Dermis blood vessel endothelial cell (primary cell): ENCODE measurements at regions not wholly inside any gene's neighbourhood (a gene's known extent, or its start where the extent isn't known, plus 50 kb on each side); places are given as distances from the start of the nearest gene placed in this dataset.
"Not testable (repeated sequence)": the region's sequence is repeated elsewhere in the genome, so short reads cannot be mapped to it uniquely, and the experiment has no call there.

Source experiments
- DNase-seq: peaks from one replicate; pipeline ENCODE4 v3.0.0; 2010

DNA sequence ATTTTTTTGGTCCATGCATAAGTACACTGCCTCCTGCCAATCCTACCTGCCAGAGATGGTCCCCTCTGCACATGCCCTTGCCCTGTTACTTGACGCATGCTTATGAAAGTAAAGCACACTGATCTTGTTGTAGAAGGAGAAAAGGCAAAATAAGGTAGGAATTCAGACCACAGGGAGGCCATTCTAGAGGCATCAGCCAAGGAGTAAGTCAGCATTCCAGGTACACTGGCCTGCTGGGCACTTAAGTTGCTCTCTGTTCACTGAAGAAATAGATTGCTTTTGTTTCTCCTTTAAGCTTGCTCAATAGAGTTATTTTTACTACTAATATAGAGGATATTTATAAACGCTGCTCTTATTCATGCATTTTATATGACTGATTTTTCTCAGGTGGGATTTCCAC, 604.4 kb downstream of the TDRD15 start:
- no peak for DNase-seq

DNA sequence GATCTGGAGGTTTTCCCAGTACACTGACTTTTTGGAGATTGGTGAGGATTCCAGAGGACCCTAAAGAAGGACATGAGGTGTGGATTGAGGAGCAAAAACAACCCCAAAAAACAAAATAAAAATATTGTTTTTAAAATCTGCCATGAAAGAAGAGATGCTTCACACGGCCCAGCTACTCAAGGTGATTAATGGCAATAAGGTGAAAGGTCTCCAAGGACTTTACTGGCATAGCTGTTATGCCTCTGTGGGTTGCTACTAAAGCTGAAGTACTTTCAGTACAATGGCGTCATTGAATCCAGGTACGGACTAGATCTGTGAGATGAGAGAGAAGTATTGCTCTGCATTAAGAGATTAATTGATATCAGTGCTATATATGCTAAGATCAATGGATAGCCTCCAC, 606.4 kb downstream of the TDRD15 start:
- DNase-seq, result no peak

DNA sequence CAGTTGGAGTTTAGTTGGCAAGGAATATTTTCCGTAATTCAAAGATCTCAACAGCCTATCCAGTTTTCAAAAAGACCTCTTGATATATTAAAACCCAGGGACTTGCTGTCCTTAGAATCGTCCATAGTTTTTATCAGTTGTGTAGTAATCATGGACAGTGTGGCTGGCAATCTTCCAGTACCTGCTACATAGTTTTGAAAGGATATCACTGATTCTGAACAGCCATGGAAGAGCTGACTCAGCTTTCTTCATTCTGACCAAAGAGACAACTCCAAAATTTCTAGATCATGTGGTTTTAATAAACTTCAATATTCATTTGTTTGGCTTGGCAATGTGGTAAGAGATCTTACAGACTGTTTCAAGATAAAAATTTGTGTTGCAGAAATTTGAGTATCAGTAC, 616.7 kb downstream of the TDRD15 start:
- DNase-seq, result no peak

DNA sequence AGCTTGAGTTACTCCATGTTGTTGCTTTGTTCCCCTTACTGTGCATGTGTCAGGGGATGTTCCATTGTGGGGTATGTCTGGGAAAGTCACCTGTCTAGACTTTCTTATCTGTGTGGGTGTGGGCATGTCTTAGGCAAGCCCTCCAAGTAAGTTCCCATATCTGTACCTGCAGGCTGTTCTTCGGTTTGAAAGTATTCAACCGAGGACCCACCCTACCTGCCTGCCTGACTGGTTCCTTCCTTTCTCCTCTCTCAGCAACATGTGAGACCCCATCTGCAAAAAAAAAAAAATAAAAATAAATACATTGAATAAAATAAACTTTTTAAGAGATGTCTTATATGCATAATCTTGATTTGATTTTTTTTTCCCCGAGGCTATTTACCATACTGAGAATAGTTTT, 622.7 kb downstream of the TDRD15 start:
- DNase-seq, result no peak

DNA sequence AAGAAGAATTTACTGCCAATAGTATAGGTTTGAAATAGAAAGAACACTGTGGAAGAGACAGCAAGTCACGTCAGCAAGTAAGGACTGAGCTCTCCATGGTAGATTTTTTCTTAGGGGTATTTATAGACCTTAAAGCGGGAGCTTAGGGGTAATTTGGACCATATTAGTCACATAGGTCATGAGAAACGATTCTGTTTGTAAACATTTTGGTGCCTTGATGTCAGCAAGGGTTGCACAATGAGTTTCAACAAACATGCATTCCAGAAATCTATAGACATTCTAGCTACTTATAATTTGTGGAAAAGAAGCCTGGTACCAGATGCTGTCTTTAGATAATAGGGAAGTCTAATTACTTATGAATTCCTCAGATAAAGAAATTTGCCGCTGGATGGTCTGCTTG, 624.7 kb downstream of the TDRD15 start:
- DNase-seq, result no peak

DNA sequence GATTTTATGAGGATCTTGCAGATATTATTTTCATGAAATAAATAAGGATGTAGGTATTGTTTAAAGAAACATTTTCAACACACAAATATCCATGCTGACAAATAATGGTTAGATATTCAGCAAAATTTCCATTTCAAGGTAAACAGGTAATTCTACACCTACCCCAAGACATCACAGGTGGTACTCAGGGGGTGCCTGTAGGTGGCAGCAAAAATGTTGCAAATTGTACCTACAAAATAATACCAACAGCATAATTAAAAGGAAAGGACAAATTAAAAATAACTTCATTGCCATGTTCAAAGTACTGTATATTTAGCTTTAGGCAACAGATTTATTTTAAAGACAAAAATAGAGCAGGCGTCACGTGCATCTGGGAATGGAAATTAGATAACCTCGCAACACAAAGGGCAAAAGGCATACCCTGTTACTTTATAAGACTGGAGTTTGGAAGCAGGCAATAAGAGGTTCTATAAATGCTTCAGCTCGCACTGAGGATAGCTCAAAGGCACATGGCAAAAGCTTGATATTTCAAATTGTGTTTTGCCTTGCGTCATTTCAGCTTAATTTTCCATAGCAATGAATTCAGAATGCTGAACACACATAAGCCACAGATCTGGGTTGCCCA, 630.5 kb downstream of the TDRD15 start:
- no peak for DNase-seq

DNA sequence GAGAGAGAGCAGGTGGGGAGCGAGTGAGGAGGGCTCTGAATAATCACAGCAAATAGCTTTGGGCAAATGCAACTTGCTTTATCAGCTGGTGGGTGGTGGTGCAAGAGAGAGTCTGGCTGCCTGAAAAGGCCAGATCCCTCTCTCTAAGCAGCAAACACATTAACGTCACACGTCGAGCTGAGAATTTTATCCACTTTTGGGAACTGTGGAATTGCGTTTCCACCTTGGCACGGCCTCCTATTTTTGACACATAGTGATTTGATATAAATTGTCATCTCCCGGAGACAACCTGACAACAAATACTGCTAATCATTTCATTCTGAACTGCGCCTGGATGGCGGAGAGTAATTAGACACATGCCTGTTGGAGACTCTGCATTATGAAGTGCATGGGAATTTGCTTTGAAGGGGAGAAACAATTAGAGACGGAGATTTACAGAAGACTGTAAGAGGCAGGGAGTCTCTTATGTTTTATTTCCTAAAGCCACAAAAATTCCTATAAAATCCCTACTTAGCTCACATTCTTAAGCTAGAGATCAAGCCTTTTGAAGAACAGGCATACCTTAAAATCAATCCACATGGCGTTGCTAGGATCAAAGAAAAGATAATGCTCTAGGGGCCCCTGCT, 634.1 kb downstream of the TDRD15 start:
- DNase-seq, result no peak

DNA sequence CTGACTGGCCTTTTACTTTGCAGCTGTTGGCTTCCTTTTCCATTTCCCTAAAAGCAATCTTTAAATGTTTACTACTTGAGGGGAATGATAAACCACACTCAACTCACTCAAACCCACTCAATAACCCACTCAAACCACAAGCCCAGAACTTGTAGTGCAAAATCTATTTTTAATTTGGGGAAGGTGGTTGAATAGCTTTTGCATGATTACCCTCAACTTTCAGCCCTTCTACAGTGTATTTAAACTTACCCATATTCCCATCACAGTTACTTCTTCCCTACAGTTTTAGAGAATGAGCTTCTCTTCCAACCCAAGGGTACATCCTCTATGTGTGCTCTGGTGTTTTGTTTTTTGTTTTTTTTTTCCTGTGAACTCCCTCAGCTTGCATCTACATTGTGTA, 636.1 kb downstream of the TDRD15 start:
- DNase-seq, result no peak

DNA sequence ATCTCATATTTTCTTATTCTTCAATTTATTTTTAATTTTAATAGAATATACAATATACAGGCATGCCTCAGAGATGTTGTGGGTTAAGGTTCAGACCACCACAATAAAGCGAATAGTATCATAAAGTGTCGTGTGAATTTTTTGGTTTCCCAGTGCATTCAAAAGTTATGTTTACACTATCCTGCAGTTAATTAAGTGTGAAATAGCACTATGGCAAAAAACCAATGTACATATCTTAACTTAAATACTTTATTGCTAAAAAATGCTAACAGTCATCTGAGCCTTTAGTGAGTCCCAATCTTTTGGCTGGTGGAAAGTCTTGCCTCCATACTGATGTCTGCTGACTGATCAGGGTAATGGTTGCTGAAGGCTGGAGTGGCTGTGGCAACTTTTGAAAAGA, 637.6 kb downstream of the TDRD15 start:
- DNase-seq, result no peak

DNA sequence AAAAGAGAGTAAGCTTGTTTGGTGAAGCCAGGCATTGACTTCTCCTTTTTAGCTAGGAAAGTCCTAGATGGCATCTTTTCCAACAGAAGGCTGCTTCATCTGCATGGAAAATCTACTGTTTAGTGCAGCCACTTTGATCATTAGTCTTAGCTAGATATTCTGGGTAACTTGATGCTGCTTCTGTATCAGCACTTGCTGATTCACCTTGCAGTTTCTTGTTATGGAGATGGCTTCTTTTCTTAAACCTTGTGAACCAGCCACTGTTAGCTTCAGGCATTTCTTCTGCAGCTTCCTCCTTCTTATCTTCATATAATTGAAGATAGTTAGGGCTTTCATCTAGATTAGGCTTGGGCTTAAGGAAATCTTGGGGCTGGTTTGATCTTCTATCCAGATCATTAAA, 639.7 kb downstream of the TDRD15 start:
- no peak for DNase-seq

DNA sequence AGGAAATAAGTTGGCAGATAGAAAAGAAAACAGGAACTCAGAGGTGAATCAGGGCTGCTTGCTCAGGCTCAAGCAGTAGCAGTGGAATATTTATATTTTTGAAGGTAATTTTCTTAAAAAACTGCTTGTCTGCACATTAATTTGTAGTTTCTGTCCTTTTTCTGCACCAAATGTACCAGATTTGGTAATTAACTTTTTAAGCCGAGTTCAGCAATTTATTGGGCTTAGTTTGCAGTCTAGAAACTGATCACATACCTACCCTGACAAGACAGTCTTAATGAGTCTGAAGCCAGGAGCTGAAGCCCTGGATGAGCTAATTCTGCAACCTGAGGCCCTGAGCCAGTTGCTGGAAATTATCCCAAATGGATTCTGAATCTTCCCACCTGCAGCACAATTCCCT, 647.0 kb downstream of the TDRD15 start:
- no peak for DNase-seq

DNA sequence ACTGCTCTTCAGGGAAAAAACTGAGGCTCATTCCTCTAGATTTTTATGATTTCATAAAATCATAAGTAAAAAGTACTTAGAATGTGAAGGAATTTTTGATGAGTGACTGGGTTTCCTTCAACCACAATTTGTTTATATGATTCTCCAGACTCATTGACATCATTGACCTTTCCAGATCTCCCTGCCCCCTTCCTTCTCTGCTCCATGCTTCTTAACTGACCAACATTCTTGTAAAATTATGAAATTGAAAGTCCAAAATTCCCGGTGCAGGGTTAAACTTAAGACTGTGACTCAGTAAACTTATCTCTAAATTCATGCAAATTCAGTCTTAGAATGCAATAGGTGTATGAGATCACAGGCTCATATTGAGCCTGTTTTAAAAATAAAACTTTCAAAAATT, 648.9 kb downstream of the TDRD15 start:
- no peak for DNase-seq

DNA sequence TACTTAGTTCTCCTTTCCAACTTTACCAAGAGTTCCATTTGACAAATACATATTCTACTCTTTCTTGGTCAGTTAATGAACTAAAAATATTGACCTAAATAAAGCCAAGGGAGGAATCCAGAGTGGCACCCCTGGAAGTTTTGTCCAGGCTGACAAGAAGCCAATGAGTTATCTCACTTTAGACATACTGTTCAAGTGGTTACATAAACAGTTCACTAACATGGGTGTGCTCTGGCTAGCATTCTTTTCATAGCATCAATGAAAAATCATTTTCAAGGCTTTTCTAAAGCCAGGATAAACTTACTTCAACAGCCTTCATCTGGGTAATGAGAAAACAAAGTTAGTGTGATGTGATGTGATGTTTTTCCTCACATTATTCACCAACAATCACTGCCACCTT, 649.4 kb downstream of the TDRD15 start:
- DNase-seq, result no peak

DNA sequence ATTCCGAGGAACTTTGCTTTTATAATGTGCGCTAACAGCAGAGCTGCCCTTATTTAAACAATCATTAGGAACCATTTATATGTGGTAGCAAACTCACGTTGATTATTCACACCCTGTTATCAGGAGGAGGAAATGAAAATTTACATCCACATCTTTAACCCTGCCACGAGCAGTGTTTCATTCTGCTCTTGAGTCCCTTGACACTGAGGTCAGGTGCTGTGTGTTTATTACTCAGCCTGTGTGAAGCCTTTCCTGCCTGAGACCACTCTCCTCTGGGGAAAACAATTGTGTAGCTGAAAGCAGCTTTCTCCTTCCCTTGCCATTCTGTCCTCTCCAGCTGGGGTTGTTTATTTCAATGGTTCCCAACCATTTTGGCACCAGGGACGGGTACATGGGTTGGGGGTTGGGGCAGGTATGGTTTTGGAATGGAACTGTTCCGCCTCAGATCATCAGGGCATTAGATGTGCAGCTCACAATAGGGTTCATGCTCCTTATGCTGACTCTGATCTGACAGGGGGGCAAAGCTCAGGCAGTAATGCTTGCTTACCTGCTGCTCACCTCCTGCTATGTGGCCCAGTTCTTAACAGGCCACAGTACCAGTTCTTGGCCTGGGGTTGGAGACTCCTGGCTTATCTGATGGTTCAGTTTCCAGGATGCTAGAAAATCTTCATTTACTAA, 651.1 kb downstream of the TDRD15 start:
- peak; percentile 16 for DNase-seq

DNA sequence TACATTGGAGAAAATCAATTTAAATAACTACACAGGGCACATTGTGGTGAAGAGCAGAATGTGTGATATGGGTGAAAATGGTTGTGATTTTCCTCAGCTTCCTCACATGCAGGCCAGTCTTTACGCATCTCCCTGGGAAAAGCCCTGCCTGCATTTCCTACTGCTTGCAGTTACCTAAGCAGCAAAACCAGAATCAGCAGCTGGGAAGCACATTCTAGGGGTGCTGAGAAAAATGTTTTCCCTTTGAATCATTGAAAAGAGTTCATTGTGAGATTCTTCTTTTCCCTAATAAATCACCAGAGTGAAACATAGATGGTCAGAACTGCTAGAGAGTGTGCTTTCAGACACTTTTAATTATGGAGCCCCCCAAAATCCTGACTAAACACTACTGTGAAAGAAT, 656.0 kb downstream of the TDRD15 start:
- no peak for DNase-seq

DNA sequence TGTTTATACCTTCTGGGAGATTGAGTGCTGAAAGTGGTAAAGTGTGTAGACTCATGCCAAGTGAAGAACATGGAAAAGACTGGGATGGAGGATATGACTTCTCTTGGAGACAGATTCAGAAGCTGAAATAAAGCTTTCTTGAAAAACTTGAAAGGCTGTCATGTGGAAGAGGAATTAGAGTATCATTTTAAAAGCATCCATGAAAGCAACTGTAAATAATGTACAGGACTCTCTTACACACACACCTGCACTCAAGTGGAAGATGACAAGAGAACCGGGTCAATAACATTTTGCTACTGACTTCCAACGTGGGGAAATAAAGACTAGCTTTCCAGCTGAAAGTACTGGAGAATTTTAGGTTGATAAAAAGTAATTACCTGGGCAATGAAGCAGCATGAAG, 658.2 kb downstream of the TDRD15 start:
- no peak for DNase-seq

DNA sequence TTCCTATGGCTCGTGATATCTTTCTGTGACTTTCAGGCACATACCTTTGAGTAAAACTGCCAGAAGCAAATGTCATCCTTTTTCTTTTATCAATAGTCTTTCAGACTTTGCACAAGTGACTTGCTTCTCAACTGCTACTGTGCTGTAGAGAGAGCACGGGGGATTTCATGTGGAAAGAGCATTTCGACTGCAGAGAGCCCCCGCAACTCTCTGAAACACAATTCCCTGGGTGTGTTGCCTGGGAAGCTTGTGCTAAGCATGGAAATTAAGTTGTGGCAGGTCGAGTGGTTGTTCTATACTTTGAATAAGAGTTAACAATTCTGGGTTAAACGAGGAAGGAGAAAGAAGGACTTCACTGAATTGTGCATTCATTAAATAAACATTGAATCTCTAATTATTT, 659.1 kb downstream of the TDRD15 start:
- DNase-seq, result no peak

DNA sequence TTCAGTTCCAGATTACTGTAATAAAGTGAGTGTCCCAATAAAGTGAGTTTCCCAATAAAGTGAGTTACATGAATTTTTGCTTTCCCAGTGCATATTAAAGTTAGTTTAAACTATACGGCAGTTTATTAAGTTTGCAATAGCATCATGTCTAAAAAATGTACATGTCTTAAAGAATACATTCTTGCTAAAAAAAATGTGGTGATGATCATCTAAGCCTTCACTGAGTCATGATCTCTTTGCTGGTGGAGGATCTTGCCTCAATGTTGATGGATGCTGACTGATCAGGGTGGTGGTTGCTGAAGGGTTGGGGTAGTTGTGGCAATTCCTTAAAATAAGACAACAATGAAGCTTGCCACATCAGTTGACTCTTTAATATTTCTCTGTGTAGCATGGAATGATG, 664.2 kb downstream of the TDRD15 start:
- DNase-seq, result no peak

DNA sequence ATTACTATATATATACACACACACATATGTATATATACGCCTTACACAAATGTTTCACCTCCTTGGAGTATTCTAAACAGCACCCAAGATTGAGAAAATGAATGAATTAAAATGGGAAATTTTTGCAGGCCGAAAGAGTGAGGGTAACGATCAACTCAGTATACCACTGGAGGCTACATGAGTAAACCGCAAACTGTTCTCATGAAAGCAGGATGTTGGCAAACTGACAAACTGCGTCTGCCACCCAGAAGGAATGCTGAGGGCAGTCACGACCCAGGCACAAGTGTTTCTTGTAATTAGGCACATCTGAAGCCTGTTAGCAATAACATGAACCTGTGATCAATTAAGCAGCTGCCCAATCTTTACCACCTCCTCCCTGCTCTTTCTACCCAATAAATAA, 666.5 kb downstream of the TDRD15 start:
- not testable (repeated sequence) for DNase-seq

DNA sequence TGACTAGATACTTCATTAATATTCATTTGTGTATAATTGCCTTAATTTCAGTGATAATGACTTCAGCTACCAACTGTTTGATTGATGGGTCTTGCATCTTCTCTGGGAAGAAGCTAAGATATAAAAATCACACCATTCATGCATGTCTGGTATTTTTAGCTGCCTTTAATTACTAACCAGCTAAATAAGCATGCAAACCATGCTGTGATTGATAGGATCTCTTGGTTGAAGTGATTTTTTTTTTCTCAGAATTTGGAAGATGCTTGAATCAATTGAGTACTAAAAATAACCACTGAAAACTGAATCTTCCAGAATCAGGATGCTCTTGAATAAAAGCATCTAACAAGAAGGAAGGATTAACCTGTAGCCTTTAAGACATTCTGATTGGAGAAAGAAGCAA, 668.8 kb downstream of the TDRD15 start:
- DNase-seq, result no peak

DNA sequence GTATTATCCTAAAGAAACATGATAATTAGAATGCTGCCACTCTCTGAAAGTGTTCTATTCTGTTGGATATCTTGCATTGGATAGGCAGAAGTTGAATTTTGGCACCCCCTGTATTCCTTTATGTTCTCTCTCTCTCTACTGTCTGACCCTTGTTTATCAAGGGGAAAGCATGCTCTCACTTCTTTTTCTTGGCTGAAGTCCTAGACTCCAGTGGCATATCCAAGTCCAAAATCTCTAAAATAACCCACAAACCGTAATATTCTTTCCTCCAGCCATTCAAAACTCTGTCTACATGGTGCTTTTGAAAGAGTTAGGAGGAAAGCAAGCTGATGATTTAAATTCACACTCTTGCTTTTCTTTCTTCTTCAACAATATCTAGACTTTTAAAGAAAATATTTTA, 669.7 kb downstream of the TDRD15 start:
- no peak for DNase-seq

DNA sequence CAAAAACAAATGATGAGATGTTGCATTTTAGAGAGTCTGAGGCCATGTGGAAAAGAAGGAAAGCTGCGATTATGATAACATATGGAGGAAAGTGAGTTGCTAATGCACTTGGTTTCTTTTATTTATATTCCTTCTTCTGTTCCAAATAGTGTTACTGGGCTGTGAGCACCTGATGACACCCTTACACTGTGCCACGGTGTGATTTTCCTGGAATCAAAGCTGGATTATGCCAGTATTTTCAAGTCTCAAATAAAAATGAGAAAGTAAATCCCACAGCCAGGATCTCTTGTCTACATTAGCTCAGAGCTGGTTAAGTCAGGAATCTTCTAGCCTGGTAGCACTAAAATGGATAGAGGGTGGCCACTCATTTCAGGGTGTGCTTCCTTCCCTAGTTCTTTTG, 670.8 kb downstream of the TDRD15 start:
- no peak for DNase-seq

DNA sequence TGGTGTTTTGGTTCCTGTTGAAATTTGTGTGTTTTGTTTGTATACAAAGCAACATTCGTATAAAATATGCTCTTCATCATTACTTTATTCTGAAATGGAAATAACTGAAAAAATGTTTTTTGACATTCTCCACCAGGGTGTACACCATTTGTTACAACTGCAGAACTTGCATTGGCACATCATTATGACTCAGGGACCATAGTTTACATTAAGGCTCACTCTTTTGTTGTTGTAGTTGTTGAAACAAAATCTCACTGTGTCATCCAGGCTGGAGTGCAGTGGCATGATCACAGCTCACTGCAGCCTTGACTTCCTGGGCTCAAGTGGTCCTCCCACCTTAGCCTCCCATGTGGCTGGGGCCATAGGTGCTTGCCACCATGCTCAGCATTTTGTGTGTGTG, 676.6 kb downstream of the TDRD15 start:
- no peak for DNase-seq

DNA sequence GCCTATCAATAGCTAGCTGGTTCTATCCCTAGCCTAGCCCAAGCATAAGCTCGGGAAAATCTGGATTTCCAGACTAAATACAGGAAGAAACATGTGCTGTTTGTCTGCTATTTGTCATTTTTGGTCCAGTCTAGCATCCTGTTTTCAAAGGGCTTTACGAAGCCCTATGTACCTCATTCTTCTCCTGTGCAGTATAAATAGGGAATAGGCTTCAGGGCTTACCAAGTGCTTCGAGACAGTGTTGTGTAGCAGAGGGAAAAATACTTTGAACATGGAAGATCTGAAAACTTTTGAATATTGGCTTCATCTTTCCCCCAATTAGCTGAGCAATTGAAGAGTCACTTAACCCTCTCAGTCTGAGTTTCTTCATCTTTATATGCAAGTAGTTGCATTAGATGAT, 679.8 kb downstream of the TDRD15 start:
- no peak for DNase-seq

DNA sequence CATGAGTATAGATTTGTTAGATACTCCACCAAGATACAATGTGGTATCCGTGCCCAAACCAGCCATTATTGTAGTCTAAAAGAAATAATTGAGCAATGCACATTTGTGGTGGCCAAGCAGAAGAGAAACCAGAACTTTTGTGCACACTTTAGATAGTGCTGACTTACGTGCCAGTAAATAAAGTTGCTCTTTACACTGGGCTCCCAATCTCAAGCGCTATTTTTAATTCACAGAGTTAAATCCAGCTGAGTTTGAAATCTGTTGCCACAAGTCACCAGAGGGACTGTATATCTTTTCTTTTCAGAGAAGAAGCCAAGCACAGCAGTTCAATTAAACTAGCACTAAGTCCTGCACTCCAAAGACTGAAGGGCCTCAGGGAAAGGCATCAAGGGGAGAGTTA, 680.4 kb downstream of the TDRD15 start:
- no peak for DNase-seq
